ENCODE measurements at regions not wholly inside any gene's neighbourhood (a gene's known extent, or its start where the extent isn't known, plus 50 kb on each side); places are given as distances from the start of the nearest gene placed in this dataset.

- TF ChIP-seq, protein P1, sequence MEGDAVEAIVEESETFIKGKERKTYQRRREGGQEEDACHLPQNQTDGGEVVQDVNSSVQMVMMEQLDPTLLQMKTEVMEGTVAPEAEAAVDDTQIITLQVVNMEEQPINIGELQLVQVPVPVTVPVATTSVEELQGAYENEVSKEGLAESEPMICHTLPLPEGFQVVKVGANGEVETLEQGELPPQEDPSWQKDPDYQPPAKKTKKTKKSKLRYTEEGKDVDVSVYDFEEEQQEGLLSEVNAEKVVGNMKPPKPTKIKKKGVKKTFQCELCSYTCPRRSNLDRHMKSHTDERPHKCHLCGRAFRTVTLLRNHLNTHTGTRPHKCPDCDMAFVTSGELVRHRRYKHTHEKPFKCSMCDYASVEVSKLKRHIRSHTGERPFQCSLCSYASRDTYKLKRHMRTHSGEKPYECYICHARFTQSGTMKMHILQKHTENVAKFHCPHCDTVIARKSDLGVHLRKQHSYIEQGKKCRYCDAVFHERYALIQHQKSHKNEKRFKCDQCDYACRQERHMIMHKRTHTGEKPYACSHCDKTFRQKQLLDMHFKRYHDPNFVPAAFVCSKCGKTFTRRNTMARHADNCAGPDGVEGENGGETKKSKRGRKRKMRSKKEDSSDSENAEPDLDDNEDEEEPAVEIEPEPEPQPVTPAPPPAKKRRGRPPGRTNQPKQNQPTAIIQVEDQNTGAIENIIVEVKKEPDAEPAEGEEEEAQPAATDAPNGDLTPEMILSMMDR (IDR thresholded peaks at IDR 0.05; ENCODE audit: low read depth, low read length), result no peak
- TF ChIP-seq EZH2phosphoT487 (IDR thresholded peaks at IDR 0.05; ENCODE audit: low read depth), result no peak
These were observed 459.3 kb downstream of the HS3ST3B1 start for GRCh38 chr17:14760212-14760611.
